GM21528 (cell line): ENCODE measurements at regions not wholly inside any gene's neighbourhood (a gene's known extent, or its start where the extent isn't known, plus 50 kb on each side); places are given as distances from the start of the nearest gene placed in this dataset.

Experiments
- ATAC-seq: cut with Tn5 transposase; IDR thresholded peaks from one replicate; pipeline ENCODE4 v1.9.1; 2021; ENCODE audit warnings: mild to moderate bottlenecking, moderate library complexity; ENCODE audit not compliant: unreplicated experiment, low FRiP score

- ATAC-seq, result no peak
Measured at GRCh38 chr4:80124246-80125211, 51.5 kb upstream of the ANTXR2 start.
